Muscle of leg (tissue), 3 donors: ENCODE measurements at regions not wholly inside any gene's neighbourhood (a gene's known extent, or its start where the extent isn't known, plus 50 kb on each side); places are given as distances from the start of the nearest gene placed in this dataset.

Experiments used
- DNase-seq: peaks from one replicate; pipeline ENCODE4 v3.0.0; 2013
- H3K27ac ChIP-seq: one replicate; pipeline ENCODE4 v1.5.1; 2013; ENCODE audit warnings: mild to moderate bottlenecking, low read length, control low read depth
- H3K27me3 ChIP-seq: one replicate; pipeline ENCODE4 v1.6.1; 2013; ENCODE audit warnings: low read length; ENCODE audit not compliant: control insufficient read depth, insufficient read depth
- H3K36me3 ChIP-seq: one replicate; pipeline ENCODE4 v1.6.1; 2013; ENCODE audit warnings: low read length; ENCODE audit not compliant: control insufficient read depth, insufficient read depth
- H3K4me1 ChIP-seq: one replicate; pipeline ENCODE4 v1.6.1; 2013; ENCODE audit warnings: low read length; ENCODE audit not compliant: control insufficient read depth, insufficient read depth
- H3K4me3 ChIP-seq: one replicate; pipeline ENCODE4 v1.5.1; 2013; ENCODE audit warnings: low read length, control low read depth
- H3K9me3 ChIP-seq: replicated peaks from 2 replicates; pipeline ENCODE4 v1.6.1; 2013; ENCODE audit warnings: low read depth, low read length; ENCODE audit not compliant: control insufficient read depth
- WGBS: methylation state at CpG from one replicate; pipeline ENCODE4 v1.1.5; 2013; ENCODE audit warnings: missing lambda C conversion rate; ENCODE audit not compliant: insufficient coverage; 5-methylcytosine and 5-hydroxymethylcytosine counted together

DNA sequence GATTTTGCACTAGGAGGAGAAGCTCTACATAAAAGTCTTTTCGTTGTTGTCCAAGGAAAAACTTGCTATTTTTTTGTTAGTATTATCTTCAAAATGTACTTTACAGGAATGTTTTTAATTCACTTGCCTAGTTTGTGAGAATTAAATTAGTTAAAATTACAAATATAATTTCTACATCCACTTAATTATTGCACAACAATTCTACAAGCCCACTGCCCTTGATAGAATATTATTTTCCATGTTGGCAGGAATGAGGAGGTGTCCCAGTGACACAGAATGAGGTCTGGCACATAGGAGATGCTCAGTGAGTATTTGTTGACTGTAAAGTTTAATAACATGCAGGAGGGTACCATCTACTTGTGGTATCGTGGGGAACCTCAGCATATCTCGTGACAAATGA, 255.4 kb downstream of the SDHAF3 start:
- 82% methylated on average over 2 of the region's 3 CpGs for WGBS

DNA sequence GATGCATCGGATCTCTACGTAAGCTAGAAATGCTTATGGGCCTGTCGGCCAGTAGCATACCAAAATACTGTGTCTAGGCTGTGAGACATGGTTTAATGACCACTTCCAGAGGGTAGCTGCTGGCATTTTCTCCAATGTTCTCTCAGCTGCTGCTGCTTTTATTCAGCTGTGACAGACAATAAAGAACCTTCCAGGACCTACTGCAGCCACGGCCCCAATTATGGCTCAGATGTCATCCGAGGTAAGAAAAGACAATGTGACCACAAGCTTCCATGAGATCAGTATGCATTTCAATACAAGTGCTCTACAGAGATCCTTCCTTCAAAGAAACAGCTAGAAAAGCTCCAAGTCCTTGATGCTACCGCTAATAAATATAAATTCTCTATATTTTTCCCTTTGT, 256.2 kb downstream of the SDHAF3 start:
- peak; percentile 5 for DNase-seq
- Histone ChIP-seq H3K36me3 (no peaks in the 10 kb centered on the region), H3K4me3 (no peak overlapping the region), H3K27me3 (no peaks in the 10 kb centered on the region), H3K4me1 (no peaks in the 10 kb centered on the region), H3K27ac (no peak overlapping the region), H3K9me3 (no peaks in the 10 kb centered on the region)
- WGBS, result 36% methylated on average over 2 of the region's 6 CpGs

More for the DNA sequence above, 255.4 kb downstream of the SDHAF3 start:
- no peaks in the 10 kb centered on the region for H3K27me3 ChIP-seq
- no peak overlapping the region for H3K4me3 ChIP-seq
- no peaks in the 10 kb centered on the region for H3K9me3 ChIP-seq
- H3K36me3 ChIP-seq, result no peaks in the 10 kb centered on the region
- no peaks in the 10 kb centered on the region for H3K4me1 ChIP-seq
- DNase-seq, result no peak
- no peak overlapping the region for H3K27ac ChIP-seq

DNA sequence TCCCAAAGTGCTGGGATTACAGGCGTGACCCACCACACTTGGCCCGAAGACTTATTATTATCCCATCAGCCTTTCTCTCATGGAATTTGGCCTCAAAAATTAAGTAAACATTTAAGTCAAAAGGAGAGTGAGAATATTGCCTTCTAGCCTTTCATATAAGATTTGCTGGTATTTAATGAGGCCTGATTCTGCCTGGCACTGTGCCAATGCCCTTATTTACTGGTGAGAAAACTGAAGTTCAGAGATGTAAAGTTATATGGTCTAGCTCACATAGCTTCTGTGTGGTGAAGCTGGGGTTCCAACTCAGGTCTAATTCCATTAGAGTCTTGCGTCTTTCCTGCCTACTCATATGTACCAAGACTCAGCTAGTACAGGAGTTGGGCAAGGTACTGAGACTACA, 260.2 kb downstream of the SDHAF3 start:
- WGBS, result no CpG with 5 or more reads among the region's 3 CpGs
- Histone ChIP-seq H3K36me3 (no peaks in the 10 kb centered on the region), H3K27ac (no peak overlapping the region), H3K4me3 (no peak overlapping the region), H3K27me3 (no peaks in the 10 kb centered on the region), H3K9me3 (no peaks in the 10 kb centered on the region), H3K4me1 (no peaks in the 10 kb centered on the region)
- DNase-seq, result no peak

DNA sequence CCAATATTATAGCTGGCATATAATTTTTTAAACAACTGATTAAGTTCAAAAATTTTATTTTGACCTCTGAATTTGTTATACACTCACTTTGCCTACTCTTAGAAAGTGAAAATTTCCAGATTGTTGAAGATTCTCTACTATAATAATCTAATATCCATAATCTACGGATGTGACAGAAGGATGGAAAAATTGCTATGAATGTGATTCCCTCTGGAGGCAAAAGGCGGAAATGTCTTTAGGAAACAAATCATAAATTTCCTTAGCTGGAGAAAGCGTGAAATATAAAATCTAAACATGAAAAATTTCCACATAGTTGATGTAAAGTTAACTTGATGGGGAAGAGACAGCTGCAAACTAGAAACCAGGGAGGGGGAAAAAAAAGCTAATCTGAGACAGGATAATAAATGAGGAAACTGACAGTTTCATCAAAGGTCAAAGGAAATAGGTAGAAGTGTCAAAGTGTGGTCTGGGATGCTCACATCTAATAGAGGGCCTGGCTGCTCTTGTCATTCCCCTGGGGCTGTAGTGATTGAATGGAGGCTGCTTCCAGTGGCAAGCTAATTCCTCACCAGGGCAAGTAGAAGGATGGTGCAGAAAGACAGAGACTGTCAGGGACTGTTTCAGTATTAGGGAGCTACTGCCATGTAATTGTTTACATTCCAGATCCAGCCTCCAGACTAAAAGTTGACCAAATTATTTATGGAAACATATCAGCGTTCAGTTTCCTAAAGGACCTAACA, 264.5 kb downstream of the SDHAF3 start:
- Histone ChIP-seq H3K36me3 (no peaks in the 10 kb centered on the region), H3K4me1 (no peaks in the 10 kb centered on the region), H3K4me3 (no peak overlapping the region), H3K9me3 (no peaks in the 10 kb centered on the region), H3K27me3 (no peaks in the 10 kb centered on the region), H3K27ac (no peak overlapping the region)
- no peak for DNase-seq
- WGBS, result no CpG with 5 or more reads among the region's 4 CpGs

DNA sequence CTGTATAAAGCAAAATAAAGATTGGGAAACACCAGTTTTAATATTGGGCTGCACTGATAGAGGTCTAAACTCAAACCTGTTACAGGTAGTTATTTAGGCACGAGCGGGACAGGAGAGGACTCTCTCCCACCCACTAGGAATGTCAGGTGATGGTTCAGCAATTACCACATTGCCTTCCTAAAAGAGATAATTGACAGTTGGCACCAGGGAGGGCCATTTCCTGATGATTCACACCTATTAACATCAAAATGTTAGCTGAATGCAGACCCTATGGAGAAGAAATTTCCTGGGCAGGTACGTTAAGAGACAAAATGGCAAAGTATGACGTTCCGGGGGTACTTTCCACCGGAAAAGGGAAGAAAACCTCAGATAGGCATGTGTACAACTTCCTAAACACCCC, 272.6 kb downstream of the SDHAF3 start:
- H3K27me3 ChIP-seq, result no peaks in the 10 kb centered on the region
- WGBS, result no CpG with 5 or more reads among the region's 6 CpGs
- no peaks in the 10 kb centered on the region for H3K9me3 ChIP-seq
- H3K27ac ChIP-seq, result no peak overlapping the region
- no peaks in the 10 kb centered on the region for H3K36me3 ChIP-seq
- H3K4me3 ChIP-seq, result no peak overlapping the region
- no peaks in the 10 kb centered on the region for H3K4me1 ChIP-seq
- DNase-seq, result no peak

DNA sequence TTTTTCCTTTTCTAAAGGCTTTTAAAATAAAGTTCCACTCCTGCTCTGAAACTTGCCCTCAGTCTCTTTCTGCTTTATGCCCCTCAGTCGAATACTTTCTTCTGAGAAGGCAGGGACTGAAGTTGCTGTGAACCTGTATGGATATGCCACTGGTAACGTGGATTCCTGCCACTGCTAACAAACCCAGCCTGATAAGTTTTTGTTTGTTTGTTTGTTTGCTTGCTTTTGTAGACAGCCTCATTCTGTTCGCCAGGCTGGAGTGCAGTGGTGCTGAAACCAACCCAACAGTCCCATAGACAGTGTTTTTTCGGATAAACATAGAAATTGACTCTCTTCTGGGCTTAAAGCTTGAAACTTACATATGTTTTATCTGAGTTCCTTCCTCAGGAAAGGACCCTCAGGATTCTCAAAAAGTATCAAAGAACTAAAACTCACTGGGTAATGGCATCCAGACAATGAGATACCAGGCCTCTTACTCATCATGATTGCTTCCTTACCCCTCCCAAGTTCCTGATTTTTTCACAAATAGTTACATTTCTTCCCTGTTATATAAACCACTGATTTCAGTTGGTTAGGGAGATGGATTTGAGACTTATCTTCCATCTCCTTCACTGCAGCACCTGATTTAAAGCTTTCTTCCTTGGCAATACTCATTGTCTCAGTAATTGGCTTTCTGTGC, 273.6 kb downstream of the SDHAF3 start:
- no peaks in the 10 kb centered on the region for H3K36me3 ChIP-seq
- DNase-seq, result no peak
- H3K27ac ChIP-seq, result no peak overlapping the region
- no peak overlapping the region for H3K4me3 ChIP-seq
- WGBS, result 83% methylated on average over 3 of the region's 4 CpGs
- H3K4me1 ChIP-seq, result no peaks in the 10 kb centered on the region
- H3K9me3 ChIP-seq, result no peaks in the 10 kb centered on the region
- no peaks in the 10 kb centered on the region for H3K27me3 ChIP-seq

DNA sequence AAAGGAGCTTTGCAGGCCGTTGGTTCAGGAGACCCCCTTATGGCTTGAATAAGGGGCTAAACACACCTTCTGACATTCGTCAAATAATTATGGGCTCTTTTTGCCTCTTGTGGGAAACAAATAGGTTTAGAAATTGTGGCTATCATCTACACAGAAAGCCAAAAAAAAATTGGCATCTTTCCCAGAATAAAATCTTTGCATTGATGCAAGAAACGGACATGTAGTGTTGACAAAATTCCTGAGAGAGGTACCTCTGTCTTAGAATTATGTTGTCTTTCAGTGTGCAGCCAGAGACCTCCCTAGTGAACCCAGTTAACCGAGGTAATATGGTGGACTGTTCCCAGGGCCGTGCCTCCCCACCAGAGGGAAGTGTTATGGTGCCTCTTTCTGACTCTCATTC, 283.9 kb downstream of the SDHAF3 start:
- Histone ChIP-seq H3K27ac (no peak overlapping the region), H3K36me3 (no peaks in the 10 kb centered on the region), H3K27me3 (no peaks in the 10 kb centered on the region), H3K9me3 (no peaks in the 10 kb centered on the region), H3K4me1 (peaks cover 2% of the 10 kb centered on the region), H3K4me3 (no peak overlapping the region)
- no peak for DNase-seq
- 0% methylated on average over 1 of the region's 5 CpGs for WGBS

DNA sequence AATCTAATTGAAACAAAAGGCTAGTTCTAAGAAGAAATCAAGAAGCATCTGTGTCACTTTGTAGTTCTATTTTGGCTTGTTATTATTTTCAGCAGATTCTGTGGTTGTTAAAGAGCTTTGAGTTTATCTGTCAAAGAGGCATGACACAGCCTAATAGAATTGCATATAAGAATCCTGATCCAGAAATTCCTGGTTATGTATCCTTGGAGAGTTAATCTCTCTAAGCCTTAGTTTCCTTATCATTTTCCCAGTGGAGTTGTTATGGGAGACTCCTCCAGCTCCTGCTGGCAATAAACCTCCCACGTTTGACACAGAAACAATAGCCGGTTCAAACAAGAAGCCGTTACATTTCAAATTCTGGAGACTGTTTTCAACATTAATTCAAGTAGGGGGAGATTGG, 288.3 kb downstream of the SDHAF3 start:
- peaks cover 2% of the 10 kb centered on the region for H3K4me1 ChIP-seq
- H3K36me3 ChIP-seq, result no peaks in the 10 kb centered on the region
- H3K27ac ChIP-seq, result no peak overlapping the region
- DNase-seq, result no peak
- H3K27me3 ChIP-seq, result no peaks in the 10 kb centered on the region
- H3K9me3 ChIP-seq, result no peaks in the 10 kb centered on the region
- no CpG with 5 or more reads among the region's 3 CpGs for WGBS
- no peak overlapping the region for H3K4me3 ChIP-seq

DNA sequence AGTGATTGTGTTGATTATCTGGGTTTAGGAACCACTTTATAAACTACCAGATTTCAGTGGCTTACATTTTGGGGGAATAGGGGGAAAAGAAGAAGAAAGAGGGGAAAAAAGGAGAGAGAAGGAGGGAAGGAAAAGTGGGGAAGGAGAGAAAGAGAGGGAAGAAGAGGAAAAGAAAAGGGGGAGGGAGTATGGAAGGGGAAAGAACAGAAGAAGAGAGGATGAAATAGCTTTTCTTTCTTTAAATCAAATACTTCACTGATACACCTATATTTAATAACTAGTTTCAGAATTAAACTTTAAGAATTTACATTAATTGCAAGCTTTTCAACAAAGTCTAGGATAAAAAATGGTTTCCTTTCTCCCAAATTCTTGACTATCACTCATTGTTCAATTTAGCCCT, 289.6 kb downstream of the SDHAF3 start:
- no peaks in the 10 kb centered on the region for H3K36me3 ChIP-seq
- H3K27me3 ChIP-seq, result no peaks in the 10 kb centered on the region
- H3K9me3 ChIP-seq, result no peaks in the 10 kb centered on the region
- H3K4me1 ChIP-seq, result peaks cover 2% of the 10 kb centered on the region
- no peak overlapping the region for H3K4me3 ChIP-seq
- no peak for DNase-seq
- no peak overlapping the region for H3K27ac ChIP-seq

DNA sequence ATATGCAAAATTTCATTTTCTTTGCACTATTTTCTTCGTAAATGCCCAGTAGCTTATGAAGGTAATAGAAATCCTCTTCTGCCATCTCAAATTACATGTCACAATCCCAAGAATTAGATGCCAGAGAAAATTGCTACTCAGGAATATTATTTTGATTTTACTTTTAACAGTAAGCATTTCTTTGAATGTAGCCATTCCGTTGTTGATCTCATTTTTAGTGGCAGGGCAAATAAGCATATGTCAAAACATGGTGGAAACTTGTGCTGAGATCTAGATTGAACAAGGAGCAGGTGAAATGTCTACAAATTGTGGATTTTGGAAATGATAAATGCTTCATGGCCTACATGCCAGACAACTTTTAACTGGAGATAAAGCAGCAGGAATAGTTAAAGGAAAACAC, 291.8 kb downstream of the SDHAF3 start:
- Histone ChIP-seq H3K36me3 (no peaks in the 10 kb centered on the region), H3K27me3 (no peaks in the 10 kb centered on the region), H3K4me3 (no peak overlapping the region), H3K4me1 (peaks cover 2% of the 10 kb centered on the region), H3K9me3 (no peaks in the 10 kb centered on the region), H3K27ac (no peak overlapping the region)
- DNase-seq, result no peak
- 80% methylated on average over 1 of the region's 2 CpGs for WGBS
